GM12892 (cell line): ENCODE measurements at regions not wholly inside any gene's neighbourhood (a gene's known extent, or its start where the extent isn't known, plus 50 kb on each side); places are given as distances from the start of the nearest gene placed in this dataset.

Experiments
- POLR2A ChIP-seq: IDR thresholded peaks from 2 replicates; pipeline ENCODE4 v1.6.1; 2011; ENCODE audit warnings: low read depth, low read length, control low read depth
- POLR2AphosphoS5 ChIP-seq: IDR thresholded peaks from 2 replicates; pipeline ENCODE4 v1.6.1; 2011; ENCODE audit warnings: low read depth, low read length, control low read depth

DNA sequence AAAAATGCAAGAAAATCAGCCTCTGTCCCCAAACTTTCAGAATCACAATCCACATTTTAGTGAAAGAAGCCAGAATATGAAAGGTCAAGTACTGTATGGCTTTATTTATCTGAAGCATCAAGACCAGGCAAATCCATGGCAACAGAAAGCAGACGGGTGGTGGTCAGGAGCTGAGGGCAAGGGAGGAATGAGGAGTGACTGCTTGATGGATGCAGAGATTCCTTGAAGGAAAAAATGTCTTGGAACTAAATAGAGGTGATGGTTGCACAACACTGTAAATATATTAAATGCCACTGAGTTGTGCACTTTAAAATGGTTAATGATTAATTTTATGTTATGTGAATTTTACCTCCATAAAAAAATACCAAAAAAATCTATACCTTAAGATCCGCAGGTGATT, 165.1 kb downstream of the GXYLT1 start:
- TF ChIP-seq POLR2AphosphoS5 (no peak), POLR2A (no peak)
